NCI-H2196 treated with DMSO at 0.1 percent for 48 hours (cell line): ENCODE measurements at regions not wholly inside any gene's neighbourhood (a gene's known extent, or its start where the extent isn't known, plus 50 kb on each side); places are given as distances from the start of the nearest gene placed in this dataset.

Experiments used
- DNase-seq: peaks from one replicate; lab custom pipeline; 2025; ENCODE audit not compliant: unreplicated experiment; lab: John Stamatoyannopoulos, UW

DNA sequence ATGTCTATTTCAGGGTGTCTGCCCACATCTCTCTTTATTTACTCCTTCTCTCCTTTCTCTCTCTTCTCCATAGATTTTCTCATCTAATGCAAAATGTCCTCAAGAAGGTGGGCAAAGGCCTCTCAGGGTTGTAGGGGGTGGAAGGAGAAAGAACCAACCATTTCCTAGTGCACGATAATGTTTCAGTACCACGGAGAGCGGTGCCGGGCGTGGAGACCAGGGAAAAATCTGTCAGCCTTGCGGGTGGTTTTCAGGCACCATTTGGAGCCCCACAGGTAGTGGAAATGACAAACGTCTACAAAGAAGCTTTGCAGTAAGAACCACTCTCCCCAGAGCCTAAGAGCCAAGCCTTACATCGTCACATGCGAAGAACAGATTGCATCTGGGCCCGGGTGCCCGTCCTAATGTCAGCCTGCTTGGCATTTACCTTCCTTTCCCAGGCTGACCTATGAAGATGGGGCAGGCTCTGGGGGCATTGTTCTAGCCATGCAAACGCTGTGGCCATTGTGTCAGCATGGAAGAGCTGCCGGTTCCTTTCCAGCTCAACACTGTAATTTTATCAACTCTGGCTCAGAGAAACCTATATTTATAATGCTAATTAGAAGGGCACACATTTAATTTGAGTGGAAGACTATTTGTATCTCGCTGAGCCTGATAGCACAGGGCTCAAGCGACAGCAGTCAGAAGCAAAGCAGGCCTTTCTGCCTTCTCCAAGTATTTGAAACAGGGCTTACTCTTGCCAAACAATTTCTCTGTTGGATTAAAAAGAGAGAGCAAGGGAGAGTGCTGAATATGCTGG lies 430.1 kb upstream of the WWC1 start:
- no peak for DNase-seq

DNA sequence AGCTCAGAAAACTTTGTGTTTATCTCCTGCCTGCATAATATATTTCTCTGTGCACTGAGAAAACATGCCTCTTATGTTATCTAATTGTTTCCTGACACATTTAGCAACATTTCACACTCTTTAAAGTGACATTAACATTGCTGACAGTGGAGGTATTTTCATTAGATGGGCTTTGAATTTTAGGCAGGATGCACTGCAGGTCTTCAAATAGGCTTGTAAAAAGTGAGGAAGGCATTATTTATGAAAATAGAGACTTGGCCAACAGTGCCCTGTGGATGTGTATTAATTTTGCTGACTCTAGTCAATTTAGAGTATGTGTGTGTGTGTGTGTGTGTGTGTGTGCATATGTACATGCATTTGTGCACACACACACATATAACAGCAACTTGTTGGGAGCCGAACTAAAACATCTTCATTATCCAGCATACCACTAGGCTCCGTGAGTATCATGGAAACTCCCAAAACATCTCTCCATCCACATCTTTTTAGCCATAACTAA lies 429.5 kb upstream of the WWC1 start:
- no peak for DNase-seq

DNA sequence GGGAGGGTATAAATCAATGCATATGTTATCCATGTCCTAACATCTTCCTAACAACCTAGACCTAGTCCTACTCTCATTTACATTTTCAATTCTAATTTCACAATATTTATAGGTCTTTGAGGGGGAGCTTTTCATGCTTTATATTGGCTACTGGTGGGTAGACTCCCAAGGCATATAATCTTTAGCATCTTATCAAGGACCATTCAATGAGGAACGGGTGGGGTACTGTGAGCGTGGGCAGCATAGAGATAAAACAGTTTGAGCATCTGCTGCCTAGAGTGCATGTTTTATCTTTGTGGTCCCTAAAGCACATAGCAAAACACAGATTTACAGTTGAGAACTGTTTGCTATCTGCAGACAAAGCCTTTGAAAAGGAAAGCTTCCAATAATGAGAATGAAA lies 427.6 kb upstream of the WWC1 start:
- DNase-seq = no peak

DNA sequence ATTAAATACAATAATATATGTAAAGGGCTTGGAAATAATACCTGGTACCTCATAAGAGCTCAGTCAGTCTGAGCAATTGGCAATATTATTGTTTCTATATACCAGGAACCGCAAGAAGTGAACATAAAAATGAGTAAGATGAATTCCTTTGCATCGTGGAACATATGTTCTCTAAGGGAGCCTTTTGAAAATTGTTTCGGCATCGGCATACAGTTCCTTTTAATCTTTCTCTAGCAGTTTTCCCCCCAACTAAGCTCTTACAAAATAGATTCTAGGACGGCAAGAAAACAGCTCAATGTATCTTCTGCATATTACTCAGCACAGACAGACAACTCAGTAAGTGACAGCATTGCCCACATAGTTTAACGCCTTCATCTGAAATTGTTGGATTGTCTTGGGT lies 426.6 kb upstream of the WWC1 start:
- no peak for DNase-seq

DNA sequence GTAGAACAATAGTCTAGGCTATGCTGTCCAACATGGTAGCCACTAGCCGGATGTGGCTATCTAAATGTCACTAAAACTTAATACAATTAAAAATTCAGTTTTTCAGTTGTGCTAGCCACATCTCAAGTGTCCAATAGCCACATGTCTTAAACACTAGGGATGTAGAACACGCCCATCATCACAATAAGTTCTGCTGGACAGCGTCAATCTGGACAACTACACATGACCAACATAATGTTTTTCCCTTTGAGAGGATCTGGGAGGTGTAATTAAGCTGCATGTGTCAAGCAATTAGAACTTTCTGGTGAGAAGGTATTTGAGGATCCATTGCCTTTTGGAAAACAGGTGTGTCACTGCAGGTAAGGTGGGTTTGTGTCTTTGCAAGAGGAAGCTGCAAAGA lies 424.6 kb upstream of the WWC1 start:
- DNase-seq = no peak

DNA sequence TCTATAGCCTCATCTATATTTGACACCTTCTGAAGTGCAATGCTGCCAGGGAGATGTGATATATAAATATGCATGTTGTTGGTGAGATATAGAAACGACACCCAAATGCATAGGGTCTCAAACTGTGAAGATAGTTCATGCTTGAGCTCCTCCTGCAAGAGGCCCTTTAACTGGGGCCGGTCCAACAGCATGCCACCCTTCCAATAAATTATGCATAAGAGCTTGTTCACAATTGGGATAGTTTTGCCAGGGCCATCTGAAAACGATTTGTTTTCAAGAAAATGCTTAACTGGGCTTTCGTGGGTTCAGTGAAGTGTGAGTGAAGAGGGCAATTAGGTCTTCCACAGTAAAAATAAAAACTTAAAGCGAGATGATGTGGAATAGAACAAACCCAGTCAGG lies 424.2 kb upstream of the WWC1 start:
- no peak for DNase-seq

DNA sequence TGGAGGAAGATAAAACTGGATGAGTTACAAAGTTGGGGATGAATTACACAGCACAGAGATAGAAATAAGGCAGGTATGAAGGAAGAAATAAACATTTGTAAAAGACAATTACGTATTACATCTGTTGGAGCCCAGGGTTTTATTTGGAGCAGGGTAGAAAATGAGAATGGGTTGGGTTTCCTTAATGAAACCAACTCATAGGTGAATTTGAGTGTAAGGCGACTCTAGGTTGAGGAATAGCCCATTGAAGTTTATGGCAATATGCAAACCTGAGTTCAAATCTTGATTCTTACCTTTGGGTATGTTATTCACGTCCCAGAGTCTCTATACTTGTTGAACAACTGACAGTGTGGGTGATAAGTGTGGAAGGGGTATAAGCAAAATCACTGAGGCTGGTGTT lies 422.3 kb upstream of the WWC1 start:
- DNase-seq = no peak

DNA sequence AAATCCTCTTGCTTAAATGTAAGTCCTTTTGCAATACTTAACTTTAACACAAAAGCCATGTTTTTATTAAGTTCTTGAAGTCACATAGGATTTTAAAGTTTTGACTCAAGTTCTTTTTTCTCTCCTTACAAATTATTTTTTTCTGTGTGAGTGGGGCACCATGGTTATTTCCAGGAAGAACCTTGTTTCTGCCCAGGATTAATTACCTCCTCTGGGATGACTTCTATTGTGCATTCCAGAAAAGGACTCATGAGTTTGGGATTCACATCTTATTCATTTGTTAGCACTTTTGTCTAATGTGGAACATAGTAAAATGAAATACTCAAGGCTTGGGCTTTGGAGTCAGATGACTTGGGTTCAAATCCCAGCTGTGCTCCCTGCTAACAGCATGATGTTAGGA lies 421.4 kb upstream of the WWC1 start:
- DNase-seq = no peak

DNA sequence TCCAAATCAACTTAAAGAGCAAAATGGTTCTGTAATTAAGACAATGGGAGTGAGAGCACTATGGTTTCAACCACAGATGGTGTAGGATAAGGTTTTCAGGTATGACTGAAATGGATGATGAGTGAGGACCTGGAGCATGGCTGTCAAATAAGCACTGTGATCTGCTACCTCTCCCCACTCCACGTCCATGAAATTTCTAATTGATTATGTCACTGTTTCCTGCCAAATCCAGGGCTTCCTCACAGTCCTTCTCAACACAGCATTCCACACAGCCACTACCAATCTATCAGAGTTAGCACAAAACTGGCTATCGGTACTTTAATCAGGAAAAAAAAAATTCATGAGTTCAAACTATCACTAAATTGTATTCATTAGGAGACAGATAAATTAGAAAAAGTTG lies 420.4 kb upstream of the WWC1 start:
- DNase-seq = no peak

DNA sequence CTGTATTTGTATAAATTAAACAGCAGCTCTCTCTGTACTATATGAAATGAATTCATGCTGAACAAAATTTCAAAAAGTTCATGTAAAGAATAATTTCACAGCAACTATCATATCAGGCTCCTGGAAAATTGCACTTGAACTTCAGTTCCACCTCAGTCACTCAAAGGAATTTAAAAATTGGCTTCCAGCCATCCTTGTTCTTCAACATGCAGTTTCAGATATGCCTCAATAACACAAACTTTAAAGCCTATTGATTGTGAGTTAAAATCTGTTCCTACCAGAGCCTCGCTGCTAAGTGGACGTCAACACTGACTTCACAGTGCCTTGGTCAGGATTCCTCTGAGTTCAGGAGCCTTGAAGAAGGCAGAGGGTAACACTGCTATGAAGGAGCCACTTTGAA lies 418.7 kb upstream of the WWC1 start:
- DNase-seq = no peak

DNA sequence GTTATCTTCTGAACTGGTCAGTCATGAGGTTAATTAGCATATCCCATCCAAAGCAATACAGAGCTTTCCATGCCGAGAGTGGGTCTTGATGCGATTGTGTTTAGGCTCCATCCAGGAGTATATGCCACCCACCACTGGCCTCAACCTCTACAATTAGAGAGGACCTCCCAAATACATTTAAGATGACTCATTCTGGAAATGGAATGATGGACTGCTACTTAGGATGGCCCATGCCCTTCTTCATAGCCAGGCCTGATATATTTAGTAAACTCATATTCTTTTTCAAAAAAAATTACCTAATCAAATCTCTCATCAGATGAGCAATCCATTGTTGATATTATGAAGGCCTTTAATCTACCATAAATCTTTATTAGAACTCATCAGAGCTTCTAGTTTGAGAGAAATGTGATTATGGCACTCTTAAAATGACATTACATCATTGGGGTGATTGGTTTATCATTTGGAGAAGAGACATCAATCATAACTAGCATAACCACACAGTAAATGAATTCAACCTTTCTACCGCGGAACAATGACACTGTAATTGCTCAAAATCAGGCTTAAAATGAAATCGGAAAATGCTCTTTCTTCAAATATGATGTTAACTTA lies 414.2 kb upstream of the WWC1 start:
- DNase-seq = no peak

DNA sequence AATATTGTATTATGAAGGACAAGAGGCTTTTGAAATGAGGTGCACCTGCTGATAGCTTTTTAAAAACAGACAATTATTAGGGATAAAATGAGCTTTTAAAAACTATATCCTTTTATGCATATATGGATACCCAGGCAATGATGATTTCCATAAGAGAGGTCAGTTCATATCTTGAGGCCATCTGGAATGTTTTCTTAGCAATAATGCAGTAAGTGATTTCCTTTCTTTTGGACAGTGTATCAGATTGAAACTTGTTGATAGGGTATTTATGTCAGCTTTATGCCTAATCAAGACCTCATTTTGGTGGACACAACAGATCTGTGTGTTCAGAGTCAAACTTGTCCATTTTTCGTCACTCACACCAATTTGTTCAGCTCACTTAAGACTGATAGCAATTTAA lies 413.5 kb upstream of the WWC1 start:
- DNase-seq = no peak

DNA sequence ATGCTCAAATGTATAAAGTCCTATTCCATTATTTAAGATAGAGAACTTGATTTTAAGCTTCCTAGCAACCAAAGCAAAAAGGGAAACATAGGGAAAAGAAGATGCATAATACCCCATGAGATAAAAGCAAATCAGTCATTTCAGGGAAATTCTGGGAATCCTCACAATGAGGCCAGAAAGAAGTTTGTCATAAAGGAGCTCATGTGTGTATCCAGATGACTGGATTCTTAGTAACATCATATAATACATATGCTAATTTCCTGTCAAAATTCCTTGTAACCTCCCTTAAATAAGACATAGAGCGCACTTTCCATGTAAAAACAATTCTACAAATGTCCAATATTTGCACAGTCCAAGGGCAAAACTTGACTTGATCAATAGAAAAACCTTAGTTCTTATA lies 411.0 kb upstream of the WWC1 start:
- DNase-seq = no peak

DNA sequence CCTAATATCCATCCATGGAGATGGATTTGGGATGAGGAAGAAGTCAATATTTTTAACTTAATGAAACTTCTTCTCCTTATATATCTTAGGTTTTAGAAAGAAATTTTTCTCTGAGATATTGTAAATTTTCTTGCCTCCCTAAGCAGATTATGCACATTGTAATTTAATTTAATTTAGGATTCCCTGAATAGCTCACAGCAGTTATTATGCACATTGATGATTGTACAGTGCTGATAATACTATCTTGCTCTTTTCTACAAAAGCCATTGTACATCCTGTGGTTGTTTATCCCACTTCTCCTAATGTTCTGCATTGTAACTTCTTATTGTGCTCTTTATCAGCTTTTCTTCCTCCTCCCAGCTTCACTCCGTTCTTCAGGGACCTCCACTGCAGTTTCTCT lies 410.4 kb upstream of the WWC1 start:
- DNase-seq = no peak

DNA sequence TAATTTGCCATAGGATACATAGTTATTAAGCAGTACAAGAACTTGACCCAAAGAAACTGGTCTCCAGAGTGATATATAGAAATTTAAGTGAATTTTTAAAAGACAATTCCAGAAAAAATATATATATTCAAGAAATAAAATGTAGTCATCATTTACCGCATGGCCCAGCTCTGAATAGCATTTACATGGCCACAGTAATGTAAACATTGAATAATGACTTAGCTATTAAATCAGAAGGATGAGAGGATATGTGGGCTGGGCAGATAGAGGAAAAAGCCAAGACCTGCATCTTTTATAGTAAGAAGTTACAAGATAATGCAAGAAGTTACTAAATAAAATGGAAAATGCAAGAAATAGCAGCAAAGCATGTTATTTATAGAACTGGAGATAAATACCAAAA lies 405.2 kb upstream of the WWC1 start:
- DNase-seq = no peak

DNA sequence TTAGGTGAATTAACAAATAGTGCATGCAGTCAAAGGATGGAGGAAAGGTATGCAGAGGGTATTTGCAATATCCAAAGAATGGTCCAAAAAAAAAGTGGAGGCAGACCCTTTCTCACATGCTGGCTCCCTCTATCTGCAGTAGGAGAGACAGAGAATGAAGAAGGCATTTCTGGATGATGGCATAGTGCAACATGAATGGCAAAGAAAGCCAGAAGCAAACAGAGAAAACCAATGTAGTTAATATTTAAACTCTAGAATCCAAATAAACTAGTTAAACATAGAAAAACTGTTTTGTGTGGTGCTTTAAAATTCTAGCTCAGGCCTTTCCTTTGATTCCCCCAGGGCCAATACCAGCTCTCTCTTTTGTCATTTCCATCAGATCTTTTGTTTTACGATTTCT lies 403.1 kb upstream of the WWC1 start:
- DNase-seq = no peak

DNA sequence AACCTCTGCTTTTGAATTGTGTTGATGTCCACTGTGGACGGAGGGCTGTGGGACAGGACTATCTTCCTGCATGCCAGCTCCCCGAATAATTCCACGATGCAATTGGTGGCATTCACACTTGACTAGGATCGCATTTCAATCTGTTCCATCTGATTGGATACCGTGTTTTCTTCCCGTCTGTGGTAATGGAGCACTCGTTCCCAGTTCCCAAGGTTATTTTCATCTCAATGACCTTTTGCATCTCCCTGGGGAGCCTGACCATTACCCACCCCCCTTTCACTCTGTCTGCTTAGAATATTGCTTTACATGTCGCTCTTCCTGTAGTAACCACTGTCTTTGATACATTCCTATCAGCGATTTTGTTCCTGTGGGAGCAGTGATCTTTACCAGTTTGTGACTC lies 402.2 kb upstream of the WWC1 start:
- no peak for DNase-seq

DNA sequence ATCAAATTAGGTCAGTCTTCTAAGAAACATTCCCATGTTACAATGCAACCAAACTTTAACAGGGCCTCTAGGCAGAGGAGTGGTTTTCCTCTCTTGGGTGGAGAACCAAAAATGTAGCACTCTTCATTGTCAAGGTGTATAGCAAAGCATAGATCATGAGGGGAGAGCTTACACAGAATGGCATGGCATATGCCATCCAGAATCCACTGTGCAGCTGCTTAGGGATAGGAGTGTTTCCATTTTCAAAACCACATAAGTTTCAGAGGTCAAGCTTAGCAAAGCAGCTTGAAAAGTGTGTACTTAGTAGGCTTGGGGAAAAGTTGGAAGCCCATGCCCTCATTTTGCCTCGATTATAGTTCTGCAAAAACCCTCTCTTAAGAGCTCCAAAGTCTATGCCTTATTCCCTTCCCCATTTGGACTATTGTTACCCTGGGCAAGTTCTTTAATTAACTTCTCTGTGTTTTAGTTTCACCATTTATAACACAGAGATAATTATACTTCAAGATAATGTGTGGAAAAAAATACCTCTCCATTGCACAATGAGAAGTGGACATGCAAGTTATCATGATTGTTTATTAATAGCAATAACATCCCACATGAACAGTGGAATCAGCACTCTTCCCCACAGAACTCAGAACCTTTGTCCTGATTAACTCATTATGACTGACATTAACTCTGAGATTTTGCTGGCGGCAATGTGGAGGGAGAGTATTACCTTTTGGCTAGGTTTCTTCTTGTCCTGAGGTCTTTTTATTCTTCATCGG lies 398.9 kb upstream of the WWC1 start:
- no peak for DNase-seq

DNA sequence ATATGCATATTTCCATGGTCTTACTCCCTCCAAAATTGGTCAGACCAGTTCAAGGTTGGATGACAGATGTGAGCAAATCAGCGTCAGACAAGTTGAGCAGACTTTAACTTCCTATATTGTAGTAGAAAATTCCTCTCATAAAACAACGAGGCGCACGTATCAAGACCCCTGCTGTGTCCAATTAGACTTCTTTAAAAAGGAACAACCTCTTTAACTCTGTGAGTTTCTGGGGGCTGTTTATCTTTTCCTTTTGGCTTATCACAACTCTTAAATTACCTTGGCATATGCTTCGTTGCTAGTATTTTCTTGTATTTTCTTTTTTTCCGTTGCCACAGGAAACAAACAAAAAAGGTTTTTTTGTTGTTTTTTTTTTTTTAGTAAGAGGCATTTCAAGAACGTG lies 398.2 kb upstream of the WWC1 start:
- DNase-seq = no peak

DNA sequence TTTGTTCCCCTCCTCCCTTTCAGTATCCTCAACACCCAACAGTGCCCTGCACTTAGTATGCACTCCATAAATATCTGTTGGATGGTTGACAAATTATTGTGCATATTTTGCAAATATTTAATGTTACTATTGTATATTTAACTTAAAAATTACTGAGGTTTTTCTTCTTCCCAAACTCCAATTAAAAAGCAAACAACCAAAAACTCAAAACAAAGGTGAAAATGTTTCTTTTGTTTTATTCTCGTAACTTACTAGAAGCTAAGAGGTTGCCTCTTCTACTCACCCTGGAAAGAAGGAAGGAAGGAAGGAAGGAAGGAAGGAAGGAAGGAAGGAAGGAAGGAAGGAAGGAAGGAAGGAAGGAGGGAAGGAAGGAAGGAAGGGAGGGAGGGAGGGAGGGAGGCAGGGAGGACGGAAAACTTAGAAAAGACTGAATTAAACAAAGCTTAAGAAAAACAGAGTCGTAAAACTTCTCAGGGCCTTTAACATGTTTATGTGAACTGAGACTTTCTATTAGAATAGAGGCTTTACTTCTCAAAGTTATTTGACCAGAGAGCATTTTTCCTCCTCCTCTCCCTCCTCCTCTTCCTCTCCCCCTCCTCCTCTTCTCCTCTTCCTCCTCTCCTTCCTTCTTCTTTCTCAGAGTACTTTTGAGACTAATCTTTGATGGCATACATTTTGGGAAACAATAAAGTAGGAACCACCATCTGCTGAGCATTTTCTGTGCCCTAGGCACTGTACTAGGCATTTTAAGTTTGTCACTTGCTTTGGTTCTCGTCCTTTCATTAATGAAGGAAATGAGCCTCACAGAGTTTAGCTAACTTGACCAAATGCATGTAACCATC lies 396.6 kb upstream of the WWC1 start:
- no peak for DNase-seq
